Neural progenitor cell (in vitro differentiated cells): ENCODE measurements at regions not wholly inside any gene's neighbourhood (a gene's known extent, or its start where the extent isn't known, plus 50 kb on each side); places are given as distances from the start of the nearest gene placed in this dataset.

Experiments
- CTCF ChIP-seq: fragments of 200-600 bp; sonication (generic); IDR thresholded peaks from 2 replicates; pipeline ENCODE4 v1.5.1; 2017; ENCODE audit warnings: antibody characterized with exemption, mild to moderate bottlenecking
- EZH2phosphoT487 ChIP-seq: fragments of 200-600 bp; sonication (generic); IDR thresholded peaks from 2 replicates; pipeline ENCODE4 v1.6.1; 2017; ENCODE audit warnings: antibody characterized with exemption

DNA sequence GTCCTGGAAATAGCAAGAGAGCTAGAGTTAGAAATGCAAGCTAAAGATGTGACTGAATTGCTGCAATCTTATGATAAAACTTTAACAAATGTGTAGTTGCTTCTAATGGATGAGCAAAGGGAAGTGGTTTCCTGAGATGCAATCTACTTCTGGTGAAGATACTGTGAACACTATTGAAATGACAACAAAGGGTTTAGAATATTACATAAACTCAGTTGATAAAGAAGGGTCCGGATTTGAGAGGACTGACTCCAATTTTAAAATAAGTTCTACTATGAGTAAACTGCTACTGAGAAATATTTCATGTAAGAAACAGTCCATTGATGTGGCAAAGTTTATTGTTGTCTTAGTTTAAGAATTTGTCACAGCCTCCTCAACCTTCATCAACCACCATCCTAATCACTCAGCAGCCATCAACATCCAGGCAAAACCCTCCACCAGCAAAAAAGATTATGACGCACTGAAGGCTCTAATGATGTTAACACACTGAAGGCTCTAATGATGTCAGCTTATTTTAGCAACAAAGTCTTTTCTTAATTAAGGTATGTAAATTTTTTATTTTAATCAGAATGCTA lies 376.2 kb downstream of the CDH10 start:
- TF ChIP-seq EZH2phosphoT487: no peak
- TF ChIP-seq CTCF: no peak
